ENCODE measurements at regions not wholly inside any gene's neighbourhood (a gene's known extent, or its start where the extent isn't known, plus 50 kb on each side); places are given as distances from the start of the nearest gene placed in this dataset.

DNA sequence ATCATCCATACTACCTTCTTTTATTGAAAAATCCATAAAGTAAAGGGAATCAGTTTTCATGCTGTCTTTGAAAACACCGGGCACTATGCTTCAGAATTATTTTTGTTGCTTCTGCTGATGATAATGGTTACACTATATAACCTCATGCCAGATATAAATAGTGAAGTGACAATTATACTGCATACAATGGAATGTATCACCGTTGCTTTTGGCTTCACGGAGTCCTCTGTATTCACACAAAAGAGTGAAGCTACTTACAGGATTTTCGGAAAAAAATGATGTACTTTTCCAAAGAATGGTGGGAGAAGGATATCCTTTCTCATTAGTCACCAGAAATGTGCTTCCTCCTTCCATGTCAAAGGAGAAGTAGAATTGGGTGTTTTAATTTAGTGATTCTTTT, 159.1 kb upstream of the PITX2 start:
- TF ChIP-seq CEBPB (IDR thresholded peaks at IDR 0.05; ENCODE audit: low read depth, low read length) (no peak), EP300 (IDR thresholded peaks at IDR 0.05; ENCODE audit: borderline replicate concordance in 1 of 2, low read depth in 2 of 2, low read length in 2 of 2) (no peak), POLR2A (IDR thresholded peaks at IDR 0.05; ENCODE audit: control extremely low read depth in 1 of 2, low read depth in 2 of 2, low read length in 2 of 2) (no peak), CTCF (IDR thresholded peaks at IDR 0.05; ENCODE audit: control extremely low read depth in 1 of 3, insufficient read depth in 1 of 3, low read depth in 1 of 3, low read length in 3 of 3) (no peak), POLR2AphosphoS5 (IDR thresholded peaks at IDR 0.05; ENCODE audit: low read depth, low read length) (no peak), NRF1 (IDR thresholded peaks at IDR 0.05; ENCODE audit: low read depth, low read length) (no peak), EZH2 (IDR thresholded peaks at IDR 0.05; ENCODE audit: low read depth, low read length, severe bottlenecking) (no peak), RNF2 (IDR thresholded peaks at IDR 0.05; ENCODE audit: borderline replicate concordance, low read depth, low read length, missing control alignments, poor library complexity, severe bottlenecking) (no peak), JUND (IDR thresholded peaks at IDR 0.05; ENCODE audit: low read length) (no peak), RAD21 (IDR thresholded peaks at IDR 0.05 in 1 of 2, conservative IDR thresholded peaks at IDR 0.05 in 1 of 2; ENCODE audit: low read depth in 2 of 2, low read length in 2 of 2) (no peak), SAP30 (IDR thresholded peaks at IDR 0.05; ENCODE audit: insufficient read depth, insufficient replicate concordance, low read length) (no peak), BRCA1 (IDR thresholded peaks at IDR 0.05; ENCODE audit: low read depth, low read length) (no peak)
- TF ChIP-seq, protein P1, sequence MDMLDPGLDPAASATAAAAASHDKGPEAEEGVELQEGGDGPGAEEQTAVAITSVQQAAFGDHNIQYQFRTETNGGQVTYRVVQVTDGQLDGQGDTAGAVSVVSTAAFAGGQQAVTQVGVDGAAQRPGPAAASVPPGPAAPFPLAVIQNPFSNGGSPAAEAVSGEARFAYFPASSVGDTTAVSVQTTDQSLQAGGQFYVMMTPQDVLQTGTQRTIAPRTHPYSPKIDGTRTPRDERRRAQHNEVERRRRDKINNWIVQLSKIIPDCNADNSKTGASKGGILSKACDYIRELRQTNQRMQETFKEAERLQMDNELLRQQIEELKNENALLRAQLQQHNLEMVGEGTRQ (IDR thresholded peaks at IDR 0.05; ENCODE audit: low read length) = no peak
